ENCODE measurements at regions not wholly inside any gene's neighbourhood (a gene's known extent, or its start where the extent isn't known, plus 50 kb on each side); places are given as distances from the start of the nearest gene placed in this dataset.
"Not testable (repeated sequence)": the region's sequence is repeated elsewhere in the genome, so short reads cannot be mapped to it uniquely, and the experiment has no call there.

- no peak for DNase-seq
Observed at GRCh38 chr12:88870000-88870737, 289.9 kb upstream of the KITLG start.

DNA sequence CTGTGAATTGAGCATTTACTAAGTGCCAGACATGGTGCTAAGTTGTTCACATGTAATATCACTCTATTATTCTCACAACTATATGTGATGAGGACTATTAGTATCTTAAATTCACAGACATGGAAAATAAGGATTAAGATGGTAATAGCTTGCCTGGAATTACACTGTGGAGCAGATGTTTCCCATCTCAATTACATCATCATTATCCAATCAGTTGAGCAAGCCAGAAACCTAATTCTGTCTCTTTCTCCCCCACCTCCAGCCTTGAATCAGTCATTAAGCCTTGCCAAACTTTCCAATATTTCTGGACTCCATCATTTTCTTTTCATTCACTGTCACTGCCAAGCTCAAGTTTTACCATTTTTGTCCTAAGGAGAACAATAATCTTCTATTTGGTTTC lies 287.8 kb upstream of the KITLG start:
- no peak for DNase-seq

DNA sequence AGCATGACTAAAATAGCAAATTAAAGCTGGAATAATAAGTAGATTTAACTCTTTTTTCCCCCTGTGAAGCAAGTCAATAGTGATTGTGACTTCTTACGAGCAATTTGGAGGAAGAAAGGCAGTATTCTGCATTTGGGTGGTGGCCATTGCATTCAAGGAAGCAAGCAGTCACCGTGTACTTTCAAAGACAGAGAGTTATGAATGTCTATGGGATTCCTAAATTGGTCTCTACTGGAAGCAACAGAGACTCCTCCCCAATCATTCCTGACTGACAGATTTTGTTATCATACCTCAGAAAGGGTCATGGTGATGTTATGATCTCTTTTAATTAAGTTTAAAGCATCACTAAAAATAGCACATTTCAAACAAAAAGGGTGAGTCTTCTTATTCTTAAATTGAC lies 287.2 kb upstream of the KITLG start:
- no peak for DNase-seq

DNA sequence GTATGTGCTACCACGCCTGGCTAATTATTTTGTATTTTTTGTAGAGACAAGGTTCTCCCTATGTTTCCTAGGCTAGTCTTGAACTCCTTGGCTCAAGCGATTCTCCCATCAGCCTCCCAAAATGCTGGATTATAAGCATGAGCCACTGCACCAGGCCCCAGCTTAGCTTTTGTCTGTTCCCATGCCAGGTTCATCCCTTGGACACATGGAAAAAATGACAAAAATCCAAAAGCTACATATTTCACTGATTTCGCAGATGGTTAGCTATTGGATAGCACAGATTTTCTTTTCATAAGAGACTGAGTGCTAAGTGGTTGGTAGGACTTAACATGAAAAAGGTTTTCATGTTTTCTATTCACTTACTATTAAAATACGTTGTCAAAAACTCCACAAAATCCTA lies 286.6 kb upstream of the KITLG start:
- no peak for DNase-seq

GRCh38 chr12:88865537-88865936 lies 285.3 kb upstream of the KITLG start:
- no peak for DNase-seq

- DNase-seq, result no peak
Observed at GRCh38 chr12:88860851-88861250, 280.6 kb upstream of the KITLG start.

DNA sequence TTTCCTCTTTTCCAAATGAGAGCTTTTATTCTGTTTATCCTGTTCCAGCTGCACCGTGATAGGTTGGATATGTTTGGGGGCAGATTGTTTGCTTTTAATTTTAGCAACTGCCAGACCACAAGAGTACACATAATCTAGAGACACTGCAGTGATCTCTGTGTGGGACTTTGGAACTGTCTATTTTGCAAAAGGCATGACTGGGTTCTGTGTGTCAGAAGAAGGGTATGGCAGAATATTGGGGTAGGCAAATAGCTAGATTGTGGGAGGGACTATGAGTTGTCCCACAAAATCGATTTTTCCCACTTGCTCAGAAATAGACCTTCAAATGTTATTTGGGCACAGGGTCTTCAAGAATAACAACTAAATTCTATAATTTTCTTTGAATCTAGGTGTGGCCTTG lies 275.9 kb upstream of the KITLG start:
- DNase-seq, result no peak

DNA sequence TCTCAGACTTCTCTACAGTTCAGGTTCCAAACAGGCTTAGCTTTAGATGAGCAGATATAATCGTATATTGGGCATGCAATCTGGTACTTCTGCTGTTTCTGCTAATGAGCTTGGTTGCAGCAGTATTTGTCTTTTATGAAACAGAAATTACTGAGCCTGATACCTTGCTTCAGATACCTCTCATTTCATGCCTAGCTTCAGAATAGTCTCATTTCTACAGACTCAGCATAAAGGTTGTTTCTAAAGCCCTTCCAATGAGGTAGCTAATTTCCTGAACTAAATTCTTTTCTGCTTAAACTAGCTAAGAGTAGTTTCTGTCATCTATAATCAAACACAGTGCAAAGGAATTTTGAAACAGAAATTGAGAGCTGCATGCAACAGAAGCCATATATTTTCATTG lies 275.0 kb upstream of the KITLG start:
- no peak for DNase-seq

DNA sequence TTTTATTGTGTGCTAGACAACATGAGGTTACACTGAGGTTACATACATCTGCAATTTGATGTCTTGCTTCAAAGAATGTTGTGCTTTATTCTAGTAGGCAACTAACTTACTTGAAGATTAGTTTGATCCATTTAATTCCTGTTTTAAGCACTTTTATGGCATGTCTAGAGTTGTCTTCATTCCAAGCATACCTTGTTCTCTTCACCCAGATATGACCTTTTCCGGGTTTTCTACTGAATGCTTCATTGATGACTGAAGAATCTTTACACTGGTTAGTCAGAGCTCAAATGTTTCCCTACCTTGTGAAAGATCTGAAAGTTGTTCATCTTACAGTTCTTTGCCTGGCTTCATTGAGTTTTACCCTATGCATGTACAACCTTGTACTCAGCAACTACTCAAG lies 274.0 kb upstream of the KITLG start:
- DNase-seq, result no peak

DNA sequence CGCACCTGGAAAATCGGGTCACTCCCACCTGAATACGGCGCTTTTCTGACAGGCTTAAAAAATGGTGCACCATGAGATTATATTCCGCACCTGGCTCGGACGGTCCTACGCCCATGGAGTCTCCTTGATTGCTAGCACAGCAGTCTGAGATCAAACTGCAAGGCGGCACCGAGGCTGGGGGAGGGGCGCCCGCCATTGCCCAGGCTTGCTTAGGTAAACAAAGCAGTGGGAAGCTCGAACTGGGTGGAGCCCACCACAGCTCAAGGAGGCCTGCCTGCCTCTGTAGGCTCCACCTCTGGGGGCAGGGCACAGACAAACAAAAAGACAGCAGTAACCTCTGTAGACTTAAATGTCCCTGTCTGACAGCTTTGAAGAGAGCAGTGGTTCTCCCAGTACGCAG lies 267.0 kb upstream of the KITLG start:
- DNase-seq, result not testable (repeated sequence)

DNA sequence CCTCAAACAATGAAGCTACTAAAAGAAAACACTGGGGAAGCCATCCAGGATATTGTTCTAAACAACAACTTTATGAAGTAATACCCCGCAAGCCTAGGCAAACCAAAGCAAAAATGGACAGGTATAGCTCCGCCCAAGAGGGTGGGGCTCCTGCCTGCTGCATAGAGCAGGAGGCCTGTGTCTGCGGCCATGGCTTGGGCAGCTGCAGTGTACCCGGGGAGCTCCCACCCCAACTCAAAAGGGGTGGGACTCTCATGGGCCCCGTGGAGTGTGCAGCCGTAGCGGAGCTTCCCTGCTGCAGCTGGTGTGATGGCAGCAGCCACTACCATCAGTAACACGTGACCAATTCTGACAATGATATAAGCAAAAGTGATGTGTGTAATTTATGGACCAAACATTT lies 264.2 kb upstream of the KITLG start:
- DNase-seq, result no peak

DNA sequence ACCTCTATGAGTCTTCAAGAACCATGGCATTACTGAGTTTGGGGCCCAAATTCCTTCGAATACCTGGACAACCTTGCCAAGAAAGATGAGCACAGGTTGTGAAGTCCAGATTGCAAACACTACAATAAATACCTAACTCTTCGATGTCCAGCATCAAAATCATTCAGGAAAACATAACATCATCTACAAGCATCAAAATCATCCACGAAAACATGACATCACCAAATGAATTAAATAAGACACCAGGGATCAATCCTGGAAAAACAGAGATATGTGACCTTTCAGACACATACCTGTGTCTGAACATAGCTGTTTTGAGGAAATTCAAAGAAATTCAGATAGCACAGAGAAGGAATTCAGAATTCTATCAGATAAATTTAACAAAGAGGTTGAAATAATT lies 262.0 kb upstream of the KITLG start:
- no peak for DNase-seq

- DNase-seq, result no peak
Observed at GRCh38 chr12:88839486-88839885, 259.2 kb upstream of the KITLG start.

- no peak for DNase-seq
Observed at GRCh38 chr12:88836156-88836555, 255.9 kb upstream of the KITLG start.

GRCh38 chr12:88834226-88834625 lies 254.0 kb upstream of the KITLG start:
- DNase-seq, result no peak

DNA sequence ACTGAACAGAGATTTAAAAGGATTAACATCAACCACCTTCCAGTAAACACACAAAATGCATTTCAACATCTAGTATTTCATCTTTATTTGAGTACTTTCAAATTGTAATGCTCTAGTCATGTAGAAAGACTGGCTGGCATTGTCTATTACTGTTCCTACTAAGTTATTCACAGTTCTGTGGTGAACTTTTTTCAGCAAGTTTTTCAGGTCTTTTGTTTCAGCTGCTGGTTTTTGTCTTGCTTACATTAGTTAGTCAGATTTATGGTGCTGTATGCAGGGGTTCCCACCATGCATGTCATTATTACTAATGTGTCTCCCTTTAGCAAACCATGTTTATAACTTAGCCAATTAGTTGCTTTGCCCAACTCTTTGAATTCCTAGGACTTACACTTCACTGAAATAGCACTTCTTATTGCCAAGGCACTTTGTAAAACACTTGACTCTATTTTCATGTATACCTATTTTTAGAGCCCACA lies 253.4 kb upstream of the KITLG start:
- DNase-seq, result no peak

- not testable (repeated sequence) for DNase-seq
Observed at GRCh38 chr12:88828537-88828936, 248.3 kb upstream of the KITLG start.

GRCh38 chr12:88820012-88820411 lies 239.7 kb upstream of the KITLG start:
- no peak for DNase-seq

GRCh38 chr12:88816201-88816600 lies 235.9 kb upstream of the KITLG start:
- peak; percentile 31 for DNase-seq

DNA sequence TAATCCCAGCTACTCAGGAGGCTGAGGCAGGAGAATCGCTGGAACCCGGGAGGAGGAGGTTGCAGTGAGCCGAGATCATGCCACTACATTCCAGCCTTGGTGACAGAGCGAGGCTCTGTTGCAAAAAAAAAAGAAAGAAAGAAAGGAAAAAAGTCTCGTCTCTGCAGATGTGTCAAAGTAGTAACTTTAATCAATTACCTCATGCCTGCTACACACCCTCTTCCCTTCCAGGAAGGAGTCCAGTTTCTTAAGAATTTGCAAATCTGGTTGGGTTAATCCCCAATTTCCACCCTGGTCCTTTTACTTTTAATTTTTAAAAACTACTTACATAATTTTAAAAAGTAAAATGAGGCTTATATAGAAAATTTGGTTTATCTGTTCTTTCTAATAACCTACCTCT lies 234.5 kb upstream of the KITLG start:
- no peak for DNase-seq

- no peak for DNase-seq
Observed at GRCh38 chr12:88812610-88813009, 232.3 kb upstream of the KITLG start.

GRCh38 chr12:88810806-88811205 lies 230.5 kb upstream of the KITLG start:
- DNase-seq, result no peak

GRCh38 chr12:88809841-88810240 lies 229.6 kb upstream of the KITLG start:
- DNase-seq, result not testable (repeated sequence)

DNA sequence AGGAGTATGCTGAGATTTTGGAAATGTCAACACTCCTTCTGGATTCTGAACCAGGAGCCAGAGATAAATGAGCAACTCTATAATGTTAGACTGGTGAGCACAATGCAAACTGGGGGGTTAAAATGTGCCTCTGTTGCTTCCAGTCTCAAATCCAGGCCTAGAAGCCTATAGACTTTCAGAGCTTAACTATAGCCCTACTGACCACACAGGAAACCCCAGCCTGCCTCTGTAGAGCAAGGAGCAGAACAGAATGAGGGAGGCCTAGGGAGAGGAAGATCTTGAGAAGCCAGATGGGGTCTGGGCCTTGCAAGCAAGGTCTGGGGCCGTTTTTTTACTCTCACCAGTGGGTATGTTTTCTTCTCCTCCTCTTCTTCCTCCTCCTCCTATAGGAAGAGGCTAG lies 225.4 kb upstream of the KITLG start:
- DNase-seq, result no peak

DNA sequence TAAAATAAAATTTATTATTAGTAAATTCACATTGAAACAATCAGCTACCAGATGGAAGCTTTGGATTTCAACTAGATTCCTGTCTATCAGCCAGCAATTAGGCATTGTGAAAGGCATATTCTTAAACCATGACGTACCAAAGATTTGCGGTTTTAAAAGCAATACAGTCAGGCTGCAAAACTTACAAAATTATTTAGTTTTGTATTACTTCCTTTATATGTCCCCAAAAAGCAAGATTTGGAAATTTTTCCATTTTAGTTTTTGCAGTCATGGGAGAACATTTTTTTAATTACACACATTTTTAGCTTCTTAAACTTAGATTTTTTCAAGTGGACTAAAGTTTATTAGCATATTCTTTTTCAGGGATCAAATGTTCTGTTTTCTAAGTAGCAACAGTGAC lies 225.0 kb upstream of the KITLG start:
- no peak for DNase-seq
